Activated CD4-positive, alpha-beta T cell treated with anti-CD3 and anti-CD28 coated beads for 1 hour (primary cell): ENCODE measurements at regions not wholly inside any gene's neighbourhood (a gene's known extent, or its start where the extent isn't known, plus 50 kb on each side); places are given as distances from the start of the nearest gene placed in this dataset.

Experiments
- DNase-seq: peaks from one replicate; pipeline ENCODE4 v3.0.0-alpha.2; 2020

DNA sequence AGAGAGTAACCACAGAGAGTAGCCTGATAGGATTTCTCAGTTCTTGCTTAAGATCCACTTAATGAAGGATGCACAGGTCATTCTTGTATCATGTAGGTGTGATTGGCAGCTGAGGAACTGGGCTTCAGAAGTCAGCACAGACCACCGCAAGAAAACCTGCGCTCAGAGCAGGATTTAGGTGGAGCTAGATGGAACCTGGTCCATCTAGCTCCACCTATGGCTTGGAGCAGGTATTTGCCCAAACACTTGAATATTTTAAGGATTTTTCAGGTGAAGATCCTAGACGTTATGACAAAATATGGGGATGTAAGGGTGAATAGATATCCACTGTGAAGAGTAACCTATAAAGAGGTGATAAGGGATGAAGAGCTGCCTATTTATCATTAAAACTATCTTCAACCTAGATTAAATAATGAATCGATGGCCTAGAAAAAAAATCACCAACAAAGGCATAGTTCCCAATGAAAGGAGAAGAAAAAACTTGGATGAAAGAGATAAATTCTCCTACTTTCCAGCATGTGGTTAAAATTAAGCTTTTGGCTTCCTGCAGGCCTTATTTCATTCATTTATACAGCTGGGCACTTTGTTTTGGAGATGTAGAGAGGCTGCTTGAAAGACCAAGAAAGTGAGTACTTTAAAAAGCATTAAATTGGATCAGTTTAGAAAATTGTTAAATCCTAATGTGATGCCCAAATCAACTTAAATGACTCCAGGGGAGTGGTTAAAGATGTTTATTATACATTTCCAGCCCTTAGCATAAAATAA is 778.4 kb upstream of the GJE1 start:
- no peak for DNase-seq

DNA sequence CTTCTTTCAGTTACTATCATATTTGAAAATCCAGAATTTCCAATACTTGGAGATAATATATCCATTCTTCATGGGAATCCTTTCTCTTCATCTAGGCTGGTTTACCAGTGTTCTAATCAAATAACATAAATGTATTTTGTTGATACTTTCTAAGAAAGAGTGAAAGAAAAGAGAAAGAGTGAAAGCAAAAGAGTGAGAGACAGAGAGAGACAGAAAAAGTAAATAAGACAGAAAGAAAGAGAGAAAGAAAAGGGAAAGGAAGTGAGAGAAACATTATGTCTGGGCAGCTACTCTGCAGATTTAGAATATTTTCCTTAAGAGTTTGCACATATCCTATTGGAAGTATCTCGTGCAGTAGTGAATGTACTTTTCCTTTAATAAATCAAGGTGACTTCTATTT is 781.0 kb upstream of the GJE1 start:
- no peak for DNase-seq

DNA sequence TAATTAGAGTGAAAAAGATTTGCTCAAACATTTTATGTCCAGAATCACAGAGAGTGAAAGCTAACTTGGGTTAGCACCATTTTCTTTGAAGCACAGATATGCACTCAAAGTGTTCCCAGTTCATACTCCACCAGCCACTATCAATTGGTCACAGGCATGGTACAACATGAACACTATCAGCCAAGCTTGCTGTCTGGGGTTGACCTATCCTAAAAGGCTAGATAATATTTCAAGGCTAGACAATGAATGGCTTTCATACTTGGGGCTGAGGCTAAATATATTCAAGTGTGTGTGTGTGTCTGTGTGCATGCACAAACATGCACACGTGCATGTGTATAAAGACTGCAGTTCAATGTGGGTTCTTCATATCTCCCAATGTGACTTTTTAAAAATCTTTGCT is 783.0 kb upstream of the GJE1 start:
- DNase-seq = no peak

DNA sequence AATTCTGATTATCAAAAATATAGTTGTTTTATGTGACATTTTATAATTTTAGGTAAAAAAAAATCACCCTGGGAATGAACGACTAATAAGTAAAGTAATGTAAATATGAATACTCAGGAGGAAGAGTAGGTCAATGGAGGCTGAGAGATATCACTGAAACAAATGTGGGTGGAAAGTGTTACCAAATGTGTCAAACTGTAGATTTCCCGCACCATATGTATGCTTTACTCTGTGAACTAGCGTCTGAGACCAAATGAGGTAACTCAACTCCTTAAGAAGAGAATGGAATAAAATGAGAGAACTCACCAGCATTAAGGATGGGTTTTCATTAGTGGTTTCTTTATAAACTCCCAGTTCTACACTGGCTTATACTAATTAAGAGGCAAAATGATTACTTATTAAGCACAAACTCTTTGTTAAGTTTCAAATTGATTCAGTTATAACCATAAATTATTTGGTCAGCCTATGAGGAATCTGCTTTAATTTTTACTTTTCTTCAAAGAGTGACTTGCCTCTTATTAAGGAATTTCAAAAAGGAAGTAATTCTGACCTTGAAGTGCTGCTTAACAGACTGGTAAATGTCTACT is 784.7 kb upstream of the GJE1 start:
- DNase-seq = no peak

DNA sequence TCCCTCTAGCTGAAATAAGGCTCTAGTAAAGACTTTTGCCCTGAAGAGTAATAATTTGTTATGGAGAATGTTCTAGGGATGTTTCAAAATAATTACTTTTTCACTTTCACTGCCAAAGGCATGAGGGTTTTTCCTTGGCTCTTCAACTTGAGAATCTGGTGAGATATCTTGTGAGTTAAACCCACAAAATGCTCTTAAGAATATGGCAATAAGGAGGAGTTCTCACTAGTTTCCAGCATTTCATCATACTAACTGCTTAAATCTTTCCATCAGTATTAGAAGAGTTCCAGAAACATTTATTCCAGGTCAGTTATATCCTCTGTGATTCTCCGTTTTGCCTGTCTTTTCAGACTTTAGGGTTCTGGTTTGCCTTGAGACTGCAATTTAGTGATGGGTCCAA is 785.6 kb upstream of the GJE1 start:
- DNase-seq = no peak

DNA sequence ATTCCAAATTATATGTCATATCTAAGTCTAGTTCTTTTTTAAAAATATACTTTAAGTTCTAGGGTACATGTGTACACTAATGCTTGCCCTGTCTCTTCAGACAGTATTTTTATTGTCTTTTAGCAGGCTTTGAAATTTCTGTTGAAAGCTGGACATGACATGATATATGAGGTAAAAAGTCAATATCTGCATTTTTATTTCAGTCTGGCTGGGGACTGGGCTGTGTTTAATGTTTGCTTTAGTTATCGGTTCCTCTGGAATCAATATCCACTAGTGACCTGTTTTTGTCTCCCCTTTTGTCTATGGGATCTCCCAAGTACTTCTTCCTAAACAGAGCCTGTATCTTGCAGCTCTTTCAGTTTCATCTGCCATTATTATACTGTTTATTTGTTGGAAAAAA is 786.2 kb upstream of the GJE1 start:
- DNase-seq = no peak

DNA sequence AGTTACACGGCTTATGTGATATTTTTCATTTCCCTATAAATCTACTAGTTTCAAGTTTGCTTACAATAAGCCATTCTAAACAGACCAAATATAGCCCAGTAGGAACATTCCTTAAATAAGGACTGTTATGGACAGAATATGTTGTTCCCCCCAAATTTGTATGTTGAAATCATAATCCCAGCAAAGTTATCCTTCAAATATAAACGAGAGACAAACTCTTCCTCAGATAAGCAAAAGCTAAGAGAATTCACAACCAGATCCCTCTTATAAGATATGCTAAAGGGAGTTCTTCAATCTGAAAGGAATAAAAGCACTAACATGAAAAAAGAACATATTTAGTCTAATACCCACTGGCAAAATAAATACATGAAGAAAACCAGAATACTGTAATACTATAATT is 795.5 kb upstream of the GJE1 start:
- DNase-seq = no peak

DNA sequence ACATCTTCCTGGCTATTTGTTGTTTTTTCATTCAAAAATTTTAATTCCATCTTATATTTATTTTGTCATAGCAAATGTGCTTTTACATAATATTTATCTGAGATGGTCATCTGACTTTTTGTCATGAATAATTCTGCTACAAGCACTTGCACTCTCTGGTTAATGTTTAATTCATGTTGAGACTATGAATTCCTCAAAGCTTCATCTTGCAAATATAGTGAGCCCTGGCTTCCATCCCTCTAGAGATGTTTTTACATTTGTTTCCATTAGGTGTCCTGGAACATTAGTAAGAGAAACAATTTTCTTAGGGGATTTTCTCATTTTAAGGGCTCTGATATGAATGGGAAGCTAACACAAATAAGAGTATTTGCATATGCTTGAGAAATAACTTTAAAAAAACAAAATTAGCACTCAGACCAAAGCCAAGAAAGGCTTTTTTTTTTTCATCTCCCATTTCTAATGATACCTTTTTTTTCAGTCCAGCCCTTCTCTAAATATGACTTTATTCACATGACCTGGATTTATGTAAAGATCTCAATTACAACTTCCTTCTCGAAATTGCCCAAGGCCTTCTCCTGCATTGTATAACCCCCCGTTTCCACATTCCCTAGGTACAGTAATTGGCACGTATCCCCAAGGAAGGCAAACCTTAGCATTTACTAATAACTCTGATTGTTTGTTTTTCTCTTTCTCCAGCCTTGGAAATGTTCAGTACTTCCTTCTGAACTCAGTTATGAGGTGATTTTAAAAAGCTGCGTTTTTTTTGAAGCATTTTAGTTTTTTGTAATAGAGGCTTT is 797.0 kb upstream of the GJE1 start:
- no peak for DNase-seq

DNA sequence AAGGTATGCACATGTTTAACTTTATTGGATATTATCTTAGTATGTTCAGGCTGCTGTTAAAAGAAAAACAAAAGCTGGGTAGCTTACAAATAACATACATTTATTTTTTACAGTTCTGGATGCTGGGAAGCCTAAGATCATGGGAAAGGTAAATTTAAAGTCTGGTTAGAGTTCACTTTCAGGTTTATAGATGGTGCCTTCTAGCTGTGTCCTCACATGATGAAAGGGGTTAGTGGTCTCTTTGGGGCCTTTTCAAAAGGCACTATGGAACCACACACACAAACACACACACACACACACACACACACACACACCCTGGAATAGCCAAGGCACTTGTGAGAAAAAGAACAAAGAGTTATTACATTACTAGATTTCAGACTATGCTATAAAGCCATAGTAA is 805.8 kb upstream of the GJE1 start:
- no peak for DNase-seq

DNA sequence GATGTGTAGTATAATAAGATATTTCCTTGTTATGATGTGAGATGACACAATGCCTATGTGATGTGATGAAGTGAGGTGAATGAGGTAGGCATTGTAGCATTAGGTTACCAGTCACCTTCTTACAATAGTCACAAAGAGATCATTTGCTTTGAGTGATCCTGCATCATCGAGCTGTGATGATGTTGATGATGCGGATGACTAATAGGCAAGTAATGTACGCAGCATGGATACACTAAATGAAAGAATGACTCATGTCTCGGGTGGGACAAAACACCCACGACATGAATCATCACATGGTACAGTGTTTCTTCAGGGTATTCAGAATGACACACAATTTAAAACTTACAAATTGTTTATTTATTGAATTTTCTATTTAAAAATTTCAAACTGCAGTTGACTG is 806.3 kb upstream of the GJE1 start:
- DNase-seq = no peak

DNA sequence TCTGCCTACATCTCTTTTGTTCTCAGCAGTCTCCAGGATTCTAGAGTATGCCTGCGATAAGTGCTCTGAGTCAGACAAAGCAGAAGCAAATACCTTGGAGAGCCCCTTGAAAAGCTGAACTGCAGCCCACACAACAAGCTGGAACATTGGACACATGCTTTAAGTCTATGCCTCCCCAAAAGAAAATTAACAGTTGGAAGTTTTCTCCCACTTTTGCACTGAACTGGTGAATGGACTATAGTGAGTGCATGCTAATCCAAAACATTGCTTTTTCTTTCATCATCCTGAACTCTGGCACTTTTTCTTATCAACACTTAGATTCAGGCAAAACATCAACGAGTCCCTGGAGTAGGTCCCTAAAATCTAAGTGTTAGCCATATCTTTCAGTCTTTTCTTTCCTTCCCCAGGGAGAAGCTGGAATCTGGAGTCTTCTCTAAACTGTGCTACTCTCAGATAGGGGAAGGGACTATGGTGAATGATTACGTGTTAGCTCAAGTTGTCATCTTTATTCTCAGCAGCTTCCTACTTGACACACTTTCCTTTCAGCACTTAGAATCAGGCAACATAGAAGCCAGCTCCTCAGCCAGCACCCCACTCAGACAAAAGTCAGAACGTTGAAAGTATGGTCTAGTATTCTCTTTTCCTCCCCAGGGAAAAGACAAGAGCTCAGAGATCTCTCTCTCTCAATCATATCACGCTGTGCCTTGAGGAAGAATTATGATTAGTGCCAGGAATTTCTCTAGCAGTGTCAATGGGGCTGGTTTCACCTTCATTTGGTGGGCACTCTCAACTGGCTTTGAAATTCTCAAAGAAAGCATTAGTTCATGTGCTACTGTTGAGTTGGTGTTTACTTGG is 811.0 kb upstream of the GJE1 start:
- DNase-seq = no peak

DNA sequence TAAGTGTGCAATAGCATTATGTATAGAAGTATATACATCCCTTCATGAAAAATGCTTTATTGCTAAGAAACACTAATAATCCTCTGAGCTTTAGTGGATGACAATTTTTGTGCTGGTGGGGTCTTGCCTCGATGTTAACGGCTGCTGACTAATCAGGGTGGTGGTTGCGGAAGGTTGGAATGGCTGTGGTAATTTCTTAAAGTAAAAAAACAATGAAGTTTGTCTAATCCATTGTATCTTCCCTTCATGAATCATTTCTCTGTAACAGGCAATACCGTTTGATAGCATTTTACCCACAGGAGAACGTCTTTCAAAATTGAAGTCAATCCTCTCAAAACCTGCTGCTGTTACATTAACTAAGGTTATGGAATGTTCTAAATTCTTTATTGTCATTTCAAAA is 816.5 kb upstream of the GJE1 start:
- DNase-seq = no peak

DNA sequence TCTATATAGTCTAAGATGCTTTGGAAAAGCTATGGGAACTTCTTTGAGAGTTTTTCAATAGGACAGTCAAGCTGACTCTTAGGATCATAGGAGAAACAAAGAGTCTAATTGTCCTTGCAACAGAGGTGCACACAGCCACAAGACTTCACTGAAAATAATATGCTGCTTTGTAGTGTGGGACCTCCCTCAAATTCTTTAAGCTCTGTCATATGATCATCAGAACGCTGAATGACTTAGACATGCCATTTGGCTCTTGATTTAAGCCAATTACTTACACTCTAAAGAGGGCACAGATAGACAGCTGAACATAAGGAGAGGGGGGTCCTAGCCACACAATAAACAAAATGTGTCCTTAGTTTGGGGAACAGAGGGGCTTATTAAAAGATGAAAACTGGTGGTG is 818.7 kb upstream of the GJE1 start:
- no peak for DNase-seq

DNA sequence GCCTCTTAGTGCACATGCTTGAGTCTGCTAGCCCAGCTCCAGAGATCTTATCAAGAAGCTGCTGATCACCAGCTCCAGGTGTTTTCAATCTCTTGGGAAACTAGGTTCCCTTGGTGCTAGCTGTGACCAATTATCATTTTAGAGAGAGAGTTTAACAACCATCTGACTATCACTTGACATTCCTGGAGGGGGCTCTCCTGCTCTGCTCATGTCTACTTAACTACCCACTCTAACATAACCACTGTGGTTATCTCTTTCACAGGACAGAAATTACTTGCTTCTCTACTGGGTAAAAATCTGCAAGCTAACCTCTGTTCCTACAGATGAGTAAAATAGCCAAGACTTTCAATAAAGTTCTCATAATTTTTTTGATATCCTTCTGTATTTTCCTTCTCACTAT is 823.4 kb upstream of the GJE1 start:
- no peak for DNase-seq

DNA sequence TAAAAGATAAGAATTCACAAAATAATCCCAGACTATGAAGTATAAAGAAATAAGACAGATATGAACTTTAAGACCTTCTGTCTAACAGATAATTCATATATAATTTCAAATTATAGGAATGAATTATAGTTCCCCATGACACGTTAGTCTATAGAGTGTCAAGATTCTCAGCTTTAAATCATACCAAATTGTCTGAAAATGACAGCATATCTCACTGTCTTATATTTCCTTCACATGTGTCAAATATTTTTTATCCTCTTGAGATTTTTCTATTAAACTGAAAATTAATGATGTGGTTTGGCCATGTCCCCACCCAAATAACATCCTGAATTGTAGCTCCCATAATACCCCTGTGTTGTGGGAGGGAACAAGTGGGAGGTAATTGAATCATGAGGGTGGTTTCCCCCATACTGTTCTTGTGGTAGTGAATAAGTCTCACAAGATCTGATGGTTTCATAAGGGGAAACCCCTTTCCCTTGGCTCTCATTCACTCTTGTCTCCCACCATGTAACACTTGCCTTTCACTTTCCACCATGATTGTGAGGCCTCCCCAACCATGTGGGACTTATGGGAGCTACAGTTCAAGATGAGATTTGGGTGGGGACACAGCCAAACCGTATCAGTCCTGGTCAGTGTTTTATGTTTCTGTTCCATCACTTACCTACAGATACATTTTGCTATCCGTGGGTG is 825.3 kb upstream of the GJE1 start:
- DNase-seq = no peak

DNA sequence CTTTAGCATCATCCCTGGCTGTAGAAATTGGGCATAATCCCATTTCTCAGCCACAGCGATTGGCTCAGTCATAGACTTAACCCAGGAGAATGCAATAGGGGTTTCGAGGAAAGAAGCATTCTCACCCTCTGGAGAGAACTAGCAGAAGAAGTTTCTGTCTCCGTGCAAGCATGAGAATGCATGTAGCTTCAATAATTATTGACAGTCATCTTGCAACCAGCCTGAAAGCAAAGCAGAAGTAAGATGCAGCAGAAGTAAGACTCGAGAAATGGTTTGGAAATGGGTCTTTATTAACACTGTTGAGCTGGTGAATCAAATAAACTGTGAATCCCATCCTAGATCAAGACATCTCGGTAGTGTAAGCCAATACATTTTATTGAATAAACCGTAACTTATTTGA is 828.8 kb upstream of the GJE1 start:
- no peak for DNase-seq

DNA sequence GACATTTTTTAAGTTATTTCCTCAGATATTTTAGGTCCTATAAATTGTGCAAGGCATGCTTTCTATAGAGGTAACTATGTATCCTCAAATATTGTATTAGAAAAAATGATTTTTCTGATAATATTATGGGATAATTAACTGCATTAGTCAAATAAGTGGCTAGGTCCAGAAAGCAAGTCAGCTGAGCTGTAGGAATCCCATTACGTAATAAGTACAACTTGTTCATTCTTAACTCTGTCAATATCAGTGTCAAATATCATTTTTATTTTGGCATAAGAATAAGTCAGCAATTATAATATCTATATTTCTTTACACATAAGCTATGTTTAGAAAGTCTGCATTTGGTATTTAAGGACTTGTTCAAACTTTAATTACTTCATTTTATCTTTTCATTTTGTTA is 830.9 kb upstream of the GJE1 start:
- no peak for DNase-seq

DNA sequence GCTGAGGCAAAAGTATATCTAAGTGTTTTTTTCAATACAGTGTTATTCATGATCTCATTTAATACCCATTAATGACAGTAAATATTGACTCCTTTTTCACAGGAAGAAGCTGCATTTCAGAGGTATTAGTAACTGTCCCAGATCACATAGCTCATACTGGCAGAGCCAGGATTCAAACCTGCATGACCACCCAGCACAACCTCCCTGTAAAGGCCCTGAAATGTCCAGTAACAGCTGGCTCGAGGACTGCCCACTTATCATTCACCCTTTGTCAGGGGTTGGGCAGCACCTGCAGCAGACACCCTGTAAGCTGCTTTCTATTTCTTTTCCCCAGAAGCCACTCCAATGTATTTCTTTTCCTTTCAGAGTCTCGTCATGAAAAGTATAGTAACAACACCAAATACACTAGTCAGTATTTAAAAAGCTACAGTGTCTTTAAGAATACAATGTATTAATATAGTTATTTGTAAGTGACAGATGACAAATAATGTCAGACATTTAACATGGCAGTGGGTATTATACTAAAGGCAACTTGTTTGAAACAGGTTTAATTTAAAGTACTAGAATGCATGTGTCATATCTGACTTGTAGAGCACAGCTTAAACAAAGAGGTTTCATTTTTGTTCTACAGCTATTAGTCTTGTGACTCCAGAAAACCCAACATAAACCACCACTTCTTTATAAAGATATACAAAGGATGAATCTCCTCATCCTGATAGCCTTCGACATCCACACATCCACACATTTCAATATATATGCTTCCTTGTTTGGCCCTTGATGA is 841.6 kb upstream of the GJE1 start:
- no peak for DNase-seq

DNA sequence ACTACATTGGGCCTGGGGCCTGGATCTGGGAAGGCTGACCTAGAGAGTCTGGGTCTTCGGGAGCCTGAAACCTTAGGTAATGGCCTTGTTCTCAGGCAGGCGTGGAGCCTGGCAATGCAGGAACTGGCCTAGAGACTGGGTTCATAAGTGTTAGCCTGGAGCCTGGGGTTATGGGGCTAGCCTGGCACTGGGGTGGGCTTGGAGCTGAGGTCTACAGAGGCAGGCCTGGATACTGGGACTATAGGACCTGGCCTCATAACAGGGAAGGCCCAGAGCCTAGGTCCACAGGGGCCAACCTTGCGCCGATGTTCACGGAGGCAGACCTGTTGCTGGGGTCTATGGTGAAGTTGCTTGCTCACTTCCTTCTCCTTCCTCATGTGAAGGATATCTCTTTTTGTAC is 843.8 kb upstream of the GJE1 start:
- no peak for DNase-seq

DNA sequence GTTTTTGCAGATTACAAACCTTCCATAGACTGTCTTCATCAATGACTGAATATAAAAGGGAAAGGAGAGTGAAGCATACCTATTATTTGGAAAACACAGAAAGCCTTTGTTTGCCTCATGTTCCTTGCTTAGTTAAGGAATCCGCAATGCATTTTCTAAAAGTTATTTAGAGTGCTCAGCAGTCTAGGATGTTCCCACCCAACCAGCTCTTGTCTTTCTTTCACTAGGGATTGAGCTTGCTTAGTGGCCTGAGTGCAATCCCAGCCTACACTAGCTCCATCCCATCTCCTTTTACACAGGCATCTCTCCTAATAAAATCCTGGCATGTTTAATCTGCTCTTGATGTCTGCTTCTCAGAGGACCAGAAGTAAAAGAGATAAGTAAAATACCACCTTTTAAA is 850.5 kb upstream of the GJE1 start:
- DNase-seq = no peak

DNA sequence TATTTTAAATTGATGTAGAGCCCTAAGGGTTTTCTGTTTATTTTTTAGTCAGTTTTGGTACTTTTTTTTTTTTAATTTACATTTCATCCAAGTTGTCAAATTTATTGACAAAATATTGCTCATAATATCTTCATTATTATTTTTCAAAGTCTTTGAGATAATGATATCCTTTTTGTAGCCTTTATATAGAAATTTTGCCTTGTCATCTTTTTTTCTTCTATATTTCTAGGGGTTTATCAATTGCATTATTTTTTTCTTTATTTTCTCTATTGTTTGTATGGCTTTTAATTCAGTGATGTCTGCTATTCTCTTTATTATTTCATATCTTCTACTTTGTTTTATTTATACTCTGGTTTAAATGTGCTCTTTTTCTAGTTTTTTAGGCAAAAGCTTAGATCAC is 863.0 kb upstream of the GJE1 start:
- no peak for DNase-seq

DNA sequence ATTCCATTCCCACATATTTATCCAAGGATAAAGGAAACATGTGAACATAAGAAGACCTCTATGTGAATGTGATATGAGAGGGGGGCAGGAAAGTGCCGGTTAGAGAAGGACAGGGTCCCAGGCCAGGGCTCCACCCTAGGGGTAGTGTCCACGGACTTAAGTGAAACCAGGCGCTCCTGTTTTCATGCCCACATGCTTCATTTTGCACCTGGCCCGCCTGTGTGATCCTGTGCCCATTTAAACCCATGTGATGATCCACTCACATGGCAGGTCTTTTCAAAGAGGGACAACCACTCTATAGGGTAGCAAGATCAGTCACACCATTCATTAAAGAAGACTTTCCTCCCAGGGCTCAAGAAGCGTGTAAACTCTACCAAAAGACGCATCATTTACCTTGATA is 865.3 kb upstream of the GJE1 start:
- no peak for DNase-seq
